AG04449 (cell line): ENCODE measurements at regions not wholly inside any gene's neighbourhood (a gene's known extent, or its start where the extent isn't known, plus 50 kb on each side); places are given as distances from the start of the nearest gene placed in this dataset.
A peak's percentile ranks its signal among the peaks of the same experiment; 100 is the strongest.

Experiments
- CTCF ChIA-PET: fragments of 350-600 bp; formaldehyde crosslinking; extraction: SDS; loops from one replicate; lab custom pipeline; 2021; ENCODE audit warnings: antibody characterized with exemption; lab: Yijun Ruan, JAX
- POLR2A ChIA-PET: fragments of 400-600, 350-600 bp; formaldehyde crosslinking; extraction: SDS; loops from one replicate; lab custom pipeline; 2020; ENCODE audit warnings: antibody characterized with exemption, inconsistent platforms; lab: Yijun Ruan, JAX
- DNase-seq: peaks from one replicate; pipeline ENCODE4 v3.0.0-alpha.2; 2010; ENCODE audit warnings: low read depth, low spot score
- H3K4me3 ChIP-seq: 2 replicates; pipeline ENCODE4 v1.5.1; 2011; ENCODE audit warnings: low read depth, mild to moderate bottlenecking, control low read depth, low read length
- TF ChIP-seq, protein P1 (sequence below): IDR thresholded peaks from one replicate; pipeline ENCODE4 v1.5.1; 2011; ENCODE audit warnings: mild to moderate bottlenecking, moderate library complexity, low read length, control low read depth, inconsistent platforms; ENCODE audit not compliant: insufficient read depth; ENCODE audit errors: missing control alignments

DNA sequence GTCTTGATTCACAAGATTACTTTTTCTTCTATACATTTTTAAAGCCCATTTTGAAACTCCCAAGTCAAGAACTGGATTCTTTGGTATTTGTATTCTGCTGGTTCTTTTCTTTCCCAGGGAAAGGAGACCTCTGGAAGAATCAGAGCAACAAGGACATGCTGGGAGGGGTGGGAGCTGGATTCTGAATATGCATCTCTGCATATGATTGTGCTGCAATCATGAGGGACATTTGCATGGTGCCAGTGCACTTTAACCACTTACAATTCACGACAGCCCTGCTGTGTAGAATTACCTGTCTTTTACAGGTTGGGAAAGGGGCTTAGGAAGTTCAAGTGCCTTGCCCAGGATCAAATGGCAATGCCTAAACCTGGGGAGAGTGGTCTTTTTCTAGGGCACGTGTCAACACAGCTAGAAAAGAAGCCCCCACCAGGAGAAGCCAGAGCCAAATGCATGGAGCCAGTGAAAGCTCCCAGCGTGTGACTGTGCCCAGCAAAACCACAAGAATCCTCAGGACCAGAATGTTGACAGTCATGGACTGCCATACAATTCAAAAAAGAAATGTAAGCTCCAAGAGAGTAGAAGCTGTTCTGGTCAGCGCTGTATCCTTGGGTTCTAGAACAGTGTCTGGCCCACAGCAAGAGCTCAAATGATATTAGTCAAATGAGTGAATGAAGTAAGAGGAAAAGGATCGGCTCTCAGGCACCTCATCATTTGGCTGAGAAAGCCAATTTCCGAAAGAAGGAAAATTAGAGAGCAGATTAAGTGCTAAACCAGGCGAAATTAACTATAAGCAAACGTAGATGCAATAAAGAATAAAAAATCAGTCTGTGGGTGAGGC, 84.5 kb upstream of the MEF2A start:
- TF ChIP-seq, protein P1, sequence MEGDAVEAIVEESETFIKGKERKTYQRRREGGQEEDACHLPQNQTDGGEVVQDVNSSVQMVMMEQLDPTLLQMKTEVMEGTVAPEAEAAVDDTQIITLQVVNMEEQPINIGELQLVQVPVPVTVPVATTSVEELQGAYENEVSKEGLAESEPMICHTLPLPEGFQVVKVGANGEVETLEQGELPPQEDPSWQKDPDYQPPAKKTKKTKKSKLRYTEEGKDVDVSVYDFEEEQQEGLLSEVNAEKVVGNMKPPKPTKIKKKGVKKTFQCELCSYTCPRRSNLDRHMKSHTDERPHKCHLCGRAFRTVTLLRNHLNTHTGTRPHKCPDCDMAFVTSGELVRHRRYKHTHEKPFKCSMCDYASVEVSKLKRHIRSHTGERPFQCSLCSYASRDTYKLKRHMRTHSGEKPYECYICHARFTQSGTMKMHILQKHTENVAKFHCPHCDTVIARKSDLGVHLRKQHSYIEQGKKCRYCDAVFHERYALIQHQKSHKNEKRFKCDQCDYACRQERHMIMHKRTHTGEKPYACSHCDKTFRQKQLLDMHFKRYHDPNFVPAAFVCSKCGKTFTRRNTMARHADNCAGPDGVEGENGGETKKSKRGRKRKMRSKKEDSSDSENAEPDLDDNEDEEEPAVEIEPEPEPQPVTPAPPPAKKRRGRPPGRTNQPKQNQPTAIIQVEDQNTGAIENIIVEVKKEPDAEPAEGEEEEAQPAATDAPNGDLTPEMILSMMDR: no peak
- ChIA-PET CTCF (no interaction called here), POLR2A (no interaction called here)
- H3K4me3 ChIP-seq: no peak overlapping the region
- no peak for DNase-seq

DNA sequence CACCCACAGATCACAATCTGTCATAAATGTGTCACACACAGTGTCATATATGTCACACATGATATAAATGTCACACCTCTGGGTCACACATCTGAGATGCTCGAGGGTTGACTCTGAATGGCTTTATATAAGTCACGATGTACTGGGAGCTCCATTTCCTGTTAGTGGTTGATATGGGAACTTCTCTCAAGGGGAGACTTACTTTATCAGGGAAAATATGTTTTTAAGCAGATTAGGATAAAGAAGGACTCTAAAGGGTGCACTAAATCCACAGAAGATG, 83.9 kb upstream of the MEF2A start:
- ChIA-PET POLR2A (no interaction called here), CTCF (no interaction called here)
- DNase-seq: no peak
- H3K4me3 ChIP-seq: no peak overlapping the region
- TF ChIP-seq, protein P1: no peak

DNA sequence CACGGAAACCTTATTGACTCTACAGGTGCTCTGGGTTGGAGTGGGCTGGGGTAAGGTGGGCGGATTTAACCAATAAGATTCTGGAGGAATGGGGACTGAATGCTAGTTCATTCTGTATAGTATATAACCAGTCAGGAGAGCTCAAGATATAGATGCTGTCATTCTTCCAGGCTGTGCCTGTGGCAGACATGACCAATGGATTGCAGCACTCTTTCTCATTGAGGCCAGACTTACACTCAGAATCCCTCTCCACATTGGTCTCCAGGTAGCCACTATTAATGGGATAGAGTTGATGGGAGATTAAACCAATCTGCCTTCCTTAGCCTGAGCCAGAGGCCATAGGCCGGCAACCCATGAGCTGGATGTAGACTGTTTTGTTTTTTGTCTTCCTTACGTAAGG, 82.8 kb upstream of the MEF2A start:
- no peak for DNase-seq
- H3K4me3 ChIP-seq: no peak overlapping the region
- ChIA-PET CTCF (interaction anchor here (1.4 kb wide), 1 partner anchor 221 kb away, joined by 3 read pairs; no protein-coding TSS in a partner anchor), POLR2A (no interaction called here)
- TF ChIP-seq, protein P1: no peak

DNA sequence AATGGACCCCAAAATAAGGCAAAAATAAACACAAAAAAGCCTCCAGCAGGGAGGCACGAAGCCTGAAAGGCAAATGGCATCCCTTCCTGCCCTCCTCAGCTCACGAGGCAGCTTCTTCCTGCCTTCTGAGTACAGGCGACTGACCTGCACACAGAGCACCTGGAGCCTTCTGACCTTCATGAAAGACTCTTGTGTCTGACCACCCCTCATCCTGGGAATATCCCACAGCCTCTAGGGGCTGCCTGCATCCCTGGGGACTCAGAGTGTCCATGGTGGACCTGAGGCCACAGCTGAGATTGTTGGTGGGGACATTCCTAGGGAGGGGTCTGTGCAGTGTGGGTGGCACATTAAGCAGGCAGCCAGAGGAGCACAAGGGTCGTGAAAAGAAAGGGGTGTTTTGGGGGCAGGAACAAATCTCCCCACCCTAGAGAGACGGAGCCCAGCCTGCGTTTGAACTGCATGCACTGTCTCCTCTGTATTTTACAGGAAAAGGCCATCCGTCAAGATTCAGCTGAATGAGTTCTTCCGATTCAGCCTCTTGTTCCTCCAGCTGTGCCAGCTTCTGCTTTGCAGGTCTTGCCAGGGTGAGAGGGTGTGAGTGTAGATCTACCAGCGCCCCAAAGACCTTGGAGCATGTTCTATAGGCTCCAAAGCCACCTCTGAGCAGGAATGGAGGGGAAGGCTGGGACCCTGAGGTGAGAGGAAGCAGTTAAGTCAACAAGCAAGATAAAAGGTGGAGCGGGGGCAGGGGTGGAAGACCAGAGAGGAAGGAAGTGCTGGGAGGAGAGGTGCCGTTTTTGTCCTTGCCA, 80.4 kb upstream of the MEF2A start:
- ChIA-PET CTCF (interaction anchor here (1.2 kb wide), 1 partner anchor 8 kb away, joined by 4 read pairs; no protein-coding TSS in a partner anchor), POLR2A (interaction anchor here (1.6 kb wide), 1 partner anchor 8 kb away, joined by 8 read pairs; no protein-coding TSS in a partner anchor)
- no peak overlapping the region for H3K4me3 ChIP-seq
- DNase-seq: no peak
- TF ChIP-seq, protein P1: no peak

GRCh38 chr15:99485992-99486370, 79.8 kb upstream of the MEF2A start:
- TF ChIP-seq, protein P1: no peak
- ChIA-PET CTCF (interaction anchor here (1.1 to 1.3 kb wide), 2 partner anchors 18 to 21 kb away, joined by 4 to 5 read pairs; no protein-coding TSS in a partner anchor), POLR2A (interaction anchor here (0.9 to 1.6 kb wide), 2 partner anchors 9 to 10 kb away, joined by 3 to 8 read pairs; no protein-coding TSS in a partner anchor)
- H3K4me3 ChIP-seq: peak overlapping the region; percentile 43
- DNase-seq: no peak
